Muscle of back (tissue), 3 donors: ENCODE measurements at regions not wholly inside any gene's neighbourhood (a gene's known extent, or its start where the extent isn't known, plus 50 kb on each side); places are given as distances from the start of the nearest gene placed in this dataset.

Experiments used
- DNase-seq, 3 donors: peaks; one replicate each; pipeline versions ENCODE4 v3.0.0 to v3.0.0-alpha.2; 2013

DNA sequence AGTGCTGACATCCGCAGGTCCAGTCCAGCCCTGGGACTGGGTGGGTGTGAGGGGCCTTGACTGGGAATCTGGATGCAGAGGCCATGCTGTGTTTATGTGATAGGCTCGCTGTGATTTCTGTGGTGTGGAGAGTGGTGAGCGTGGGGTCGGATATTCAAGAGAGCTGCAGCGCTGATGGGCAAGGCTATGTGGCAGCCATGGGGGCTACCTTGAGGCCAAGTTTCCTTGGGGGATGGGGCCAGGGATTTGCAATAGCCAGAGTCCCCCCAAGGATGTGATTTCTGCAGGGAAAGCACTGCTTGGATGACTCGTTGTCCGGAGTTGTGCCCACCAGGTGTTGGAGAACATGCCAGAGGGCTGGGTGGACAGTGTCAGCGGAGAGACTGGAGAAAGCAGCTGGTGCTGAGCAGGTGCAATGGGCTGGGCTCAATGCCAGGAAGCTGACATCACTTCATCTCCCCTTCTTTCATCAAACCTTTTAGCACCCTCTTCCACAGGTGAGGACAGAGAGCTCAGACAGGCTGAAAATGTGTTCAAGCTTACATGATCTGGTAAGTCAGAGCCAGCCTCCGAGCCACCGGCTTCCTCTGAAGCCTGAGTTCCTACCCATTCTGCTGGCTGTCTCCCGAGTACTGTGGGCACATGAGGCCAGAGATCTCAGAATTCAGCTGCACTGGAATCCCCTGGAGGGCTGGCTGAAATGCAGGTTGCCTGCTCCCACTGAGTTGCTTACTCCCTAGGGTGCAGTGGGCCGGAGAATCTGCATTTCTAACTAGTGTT is 132.9 kb downstream of the RHOU start:
- peak in 1 of 3 donors; percentile 26 for DNase-seq

GRCh38 chr1:228868731-228869024 is 133.4 kb downstream of the RHOU start:
- DNase-seq: no peak

DNA sequence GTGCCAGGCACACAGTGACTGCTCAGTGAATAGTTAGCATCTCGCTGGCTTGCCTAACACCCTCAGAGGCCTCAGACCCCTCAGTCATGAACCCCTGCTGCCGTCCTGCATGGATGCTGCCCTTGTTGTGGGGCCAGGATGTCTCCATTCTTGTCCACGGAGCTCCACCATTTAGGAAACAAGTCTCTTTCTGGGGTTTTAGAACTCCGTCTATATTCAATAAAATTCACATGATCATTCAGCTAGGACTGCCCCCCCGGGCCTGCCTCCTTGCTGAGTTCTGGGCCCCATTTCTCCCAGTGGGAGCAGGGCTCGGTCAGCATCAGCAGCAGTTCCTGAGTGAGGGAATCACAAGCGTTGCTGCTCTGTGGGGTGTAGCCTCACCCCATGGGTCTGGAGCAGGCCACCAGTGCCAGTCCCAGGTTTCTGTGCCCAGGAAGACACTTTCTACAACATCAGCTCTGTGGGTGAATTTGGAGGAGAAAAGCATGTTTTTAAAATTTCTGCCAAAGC is 134.1 kb downstream of the RHOU start:
- no peak for DNase-seq

- no peak for DNase-seq
Observed at GRCh38 chr1:228870041-228870713, 134.9 kb downstream of the RHOU start.

DNA sequence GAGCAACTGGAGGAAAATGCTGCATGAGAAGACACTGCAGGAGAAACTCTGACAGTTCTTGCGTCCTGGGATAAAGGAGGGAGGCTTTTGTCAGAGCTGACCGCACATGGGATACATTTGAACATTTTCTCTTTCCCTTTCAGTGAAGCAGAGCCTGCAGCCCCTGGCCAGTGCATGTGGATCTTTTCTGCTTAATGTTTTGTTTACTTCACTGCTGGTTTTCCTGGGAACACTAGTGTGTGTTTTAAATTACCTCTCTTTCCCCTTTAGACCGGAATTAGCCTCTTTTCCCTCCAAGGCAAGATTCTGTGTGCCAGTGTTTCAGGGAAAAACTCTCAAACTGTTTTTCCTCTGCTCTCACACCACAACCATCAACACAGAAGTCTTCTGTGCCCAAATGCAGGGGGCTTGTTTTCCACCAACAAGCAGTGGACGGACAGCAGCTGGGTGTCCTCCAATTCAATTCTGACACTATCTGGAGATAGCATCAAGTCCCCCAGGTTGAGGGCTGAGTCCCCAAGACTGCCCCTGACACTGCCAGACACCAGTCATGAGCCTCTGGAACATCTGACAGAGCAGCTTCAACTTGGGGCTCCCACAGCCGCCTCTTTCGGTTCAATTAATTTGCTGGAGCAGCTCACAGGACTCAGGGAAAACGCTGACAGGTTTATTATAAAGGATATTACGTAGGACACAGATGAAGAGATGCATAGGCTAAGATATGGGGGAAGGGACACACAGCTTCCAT is 136.2 kb downstream of the RHOU start:
- peak; percentile 63 to 86 (median 69) for DNase-seq

GRCh38 chr1:228872080-228872479 is 136.8 kb downstream of the RHOU start:
- DNase-seq: no peak

DNA sequence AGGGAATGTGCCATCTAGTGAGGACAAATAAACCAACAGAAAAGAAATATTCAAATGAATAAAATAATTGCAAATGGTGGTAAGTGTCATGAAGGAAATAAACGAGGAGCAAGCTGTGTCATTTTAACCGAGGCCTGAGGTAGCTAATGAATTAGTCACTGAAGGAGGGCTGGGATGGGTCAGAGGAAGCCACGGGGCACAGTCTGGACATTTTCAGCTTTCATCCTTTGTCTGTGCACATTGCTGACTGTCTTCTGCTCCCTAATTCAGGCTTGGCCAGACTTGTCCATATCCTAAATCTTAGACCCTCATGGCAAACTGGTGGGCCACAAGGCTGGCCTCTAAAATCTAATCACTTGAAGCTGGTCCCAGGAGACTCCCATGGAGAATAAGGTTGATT is 138.4 kb downstream of the RHOU start:
- DNase-seq: no peak

DNA sequence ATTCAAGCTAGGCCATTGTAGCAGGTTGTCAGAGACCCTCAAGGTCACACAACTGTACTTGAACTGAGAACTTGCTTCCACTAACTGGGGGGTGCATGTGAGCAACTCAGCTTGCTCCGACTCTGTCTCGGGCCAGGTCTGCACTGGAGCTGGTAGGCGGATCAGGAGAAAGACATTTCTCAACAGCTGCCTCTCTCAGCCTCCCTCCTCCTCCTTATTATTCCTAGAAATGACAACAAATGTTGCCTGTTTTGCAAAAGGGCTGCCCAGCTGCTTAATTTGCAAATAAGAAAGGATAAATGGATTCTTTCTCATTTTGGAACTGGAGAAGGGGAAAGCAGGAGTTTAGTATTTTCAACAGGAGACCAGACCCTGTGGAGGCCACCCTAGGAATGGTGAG is 140.5 kb downstream of the RHOU start:
- peak in 1 of 3 donors; percentile 69 for DNase-seq

DNA sequence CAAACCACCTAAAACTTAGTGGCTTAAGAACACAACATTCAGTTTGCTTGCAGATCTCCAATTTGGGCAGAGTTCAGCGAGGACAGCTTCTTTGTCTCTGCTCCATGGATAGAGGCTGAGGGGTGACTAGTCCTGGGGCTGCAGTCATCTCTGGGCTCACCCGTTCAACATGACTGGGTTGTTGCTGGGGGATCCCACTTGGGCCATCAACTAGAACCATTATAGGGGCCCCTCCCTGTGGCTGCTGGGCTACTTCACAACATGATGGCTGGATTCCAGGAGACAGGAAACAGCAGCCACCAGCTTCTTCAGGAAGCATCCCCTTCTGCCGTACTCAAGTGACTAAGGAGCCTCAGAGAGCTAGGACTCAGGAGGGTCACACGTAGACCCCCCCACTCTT is 140.9 kb downstream of the RHOU start:
- DNase-seq: no peak

- no peak for DNase-seq
Observed at GRCh38 chr1:228879164-228879563, 143.9 kb downstream of the RHOU start.

DNA sequence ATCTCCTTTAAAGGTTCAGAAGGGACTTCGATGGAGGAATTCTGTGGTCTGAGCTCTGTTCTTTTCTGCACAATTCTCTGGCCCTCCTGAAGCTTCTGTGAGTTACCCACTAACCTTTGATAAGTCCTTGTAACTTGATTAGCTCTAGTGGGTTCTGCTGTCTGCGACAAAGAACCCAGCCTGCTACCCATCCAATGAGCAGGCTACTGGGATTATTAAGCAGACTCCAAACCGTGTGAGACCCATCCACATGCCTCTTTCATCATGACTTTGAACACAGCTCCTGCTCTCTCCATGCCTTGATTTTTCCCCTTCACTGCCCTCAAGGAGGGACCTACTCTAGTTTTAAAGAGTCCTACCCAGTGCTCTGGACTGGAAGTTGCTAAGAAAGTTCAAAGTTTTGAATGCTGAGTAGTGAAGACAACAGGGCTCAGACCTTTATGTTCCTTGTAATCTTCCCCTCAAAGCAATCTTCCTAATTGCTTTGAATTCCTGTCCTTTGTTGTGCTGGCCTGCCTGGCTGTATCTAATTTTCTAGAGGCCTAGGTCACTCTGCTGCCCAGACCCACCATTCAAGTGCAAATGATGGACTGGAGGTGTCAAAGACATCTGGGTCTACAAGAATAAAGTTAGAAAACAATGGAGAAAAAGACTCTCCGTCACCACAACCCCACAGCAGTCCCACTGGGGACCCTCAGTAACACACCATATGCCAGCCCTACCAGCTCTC is 146.9 kb downstream of the RHOU start:
- DNase-seq: no peak

DNA sequence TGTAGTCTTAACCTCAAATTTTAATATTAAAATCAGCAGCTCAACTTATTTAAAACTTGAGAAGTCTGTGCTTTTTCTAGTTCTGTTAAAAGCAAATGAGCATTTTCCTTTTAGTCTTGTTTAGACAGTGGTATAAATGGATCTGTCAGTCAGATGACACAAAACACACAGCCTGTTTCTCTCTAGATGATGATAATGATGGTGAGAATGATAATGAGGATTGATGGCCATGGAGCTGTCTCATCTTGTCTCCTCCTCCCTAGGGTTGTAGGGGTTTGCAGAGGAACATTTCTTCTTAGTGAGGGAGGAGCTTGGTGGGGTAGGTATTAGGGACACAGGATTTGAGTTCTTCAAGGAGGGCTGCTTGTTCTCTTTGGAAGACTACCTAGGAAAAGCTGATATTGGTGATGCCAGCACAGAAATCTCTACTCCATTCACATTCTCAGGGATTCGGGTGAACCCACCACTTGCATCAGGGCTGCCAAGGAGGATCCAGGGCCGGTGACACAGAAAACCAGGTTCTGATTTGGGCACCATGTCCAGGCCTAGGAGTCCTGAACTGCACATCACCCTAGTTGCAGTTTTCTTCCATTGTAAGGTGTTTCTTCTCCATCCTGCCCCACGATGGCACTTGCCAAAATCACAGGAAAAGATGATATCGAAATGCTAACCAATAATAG is 147.6 kb downstream of the RHOU start:
- no peak for DNase-seq

DNA sequence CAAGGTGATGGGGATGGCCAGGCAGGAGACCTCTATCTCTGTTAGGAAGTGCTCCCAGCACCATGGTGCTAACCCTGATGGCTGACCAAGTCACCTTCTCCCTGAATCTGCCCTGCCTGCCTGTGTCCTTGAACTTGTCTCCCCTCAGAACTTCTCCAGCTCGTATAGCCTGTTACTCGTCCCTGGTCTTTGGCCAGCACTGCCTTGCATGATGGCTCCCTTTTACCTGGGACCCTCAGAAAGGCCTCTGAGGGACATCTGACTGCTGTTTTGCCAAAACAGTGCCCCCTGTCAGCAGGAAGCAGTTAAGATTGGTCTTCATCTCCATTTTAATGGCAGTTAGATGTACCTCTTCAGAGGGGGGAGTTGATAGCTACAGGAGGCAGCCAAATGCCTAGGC is 148.3 kb downstream of the RHOU start:
- no peak for DNase-seq

DNA sequence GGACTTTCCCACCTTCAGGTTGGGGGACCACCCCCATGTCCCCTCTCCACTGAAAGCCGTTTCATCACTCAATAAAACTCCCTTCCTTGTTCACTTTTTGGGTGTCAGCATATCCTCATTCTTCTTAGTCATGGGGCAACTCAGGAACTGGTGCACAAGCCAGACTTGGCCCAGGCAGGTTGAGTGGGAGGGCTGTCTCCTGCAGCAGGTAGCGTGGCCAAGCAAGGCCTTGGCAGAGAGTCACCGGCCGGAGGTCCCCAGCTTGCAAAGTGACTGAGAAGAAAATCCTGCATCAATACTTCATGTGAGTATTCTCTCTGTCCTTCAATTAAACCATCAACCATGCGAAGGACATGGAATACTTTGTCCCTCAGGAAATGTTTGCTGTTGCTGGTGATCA is 148.9 kb downstream of the RHOU start:
- no peak for DNase-seq

GRCh38 chr1:228884615-228885566 is 149.6 kb downstream of the RHOU start:
- no peak for DNase-seq

- DNase-seq: no peak
Observed at GRCh38 chr1:228885845-228886244, 150.6 kb downstream of the RHOU start.

- no peak for DNase-seq
Observed at GRCh38 chr1:228887101-228887500, 151.8 kb downstream of the RHOU start.

GRCh38 chr1:228887960-228888359 is 152.7 kb downstream of the RHOU start:
- DNase-seq: no peak

- DNase-seq: no peak
Observed at GRCh38 chr1:228889289-228889688, 154.0 kb downstream of the RHOU start.
